GM12878 (cell line): ENCODE measurements at regions not wholly inside any gene's neighbourhood (a gene's known extent, or its start where the extent isn't known, plus 50 kb on each side); places are given as distances from the start of the nearest gene placed in this dataset.

Source experiments
- ATAC-seq: fragments of 200-7000 bp; cut with Tn5 transposase; 3 replicates; pipeline ENCODE4 v1.9.1; 2020; ENCODE audit warnings: mild to moderate bottlenecking, moderate library complexity
- BruUV-seq: library from RNA; stranded (reverse); fragments of 400-500 nt; replicated peaks from 2 replicates; lab custom pipeline; 2021; lab: Mats Ljungman, UMichigan
- CTCF ChIA-PET: fragments of 300-600 bp; sonication (Branson Sonifier 250); formaldehyde crosslinking; extraction: SDS; loops from one replicate; lab custom pipeline; 2021; ENCODE audit warnings: inconsistent platforms; lab: Yijun Ruan, JAX
- POLR2A ChIA-PET: fragments of 350-600 bp; formaldehyde crosslinking; extraction: SDS; loops from one replicate; lab custom pipeline; 2021; ENCODE audit warnings: inconsistent platforms; lab: Charles Lee
- RAD21 ChIA-PET: fragments of 300-600 bp; sonication (Branson Sonifier 250); formaldehyde crosslinking; loops from one replicate; lab custom pipeline; 2023; ENCODE audit warnings: antibody characterized with exemption; ENCODE audit not compliant: unreplicated experiment; lab: Charles Lee
- SMC1A ChIA-PET: fragments of 300-600 bp; sonication (Branson Sonifier 250); formaldehyde crosslinking; loops from one replicate; lab custom pipeline; 2023; ENCODE audit not compliant: unreplicated experiment, uncharacterized antibody; lab: Charles Lee
- DNase-seq: peaks from one replicate; pipeline ENCODE4 v3.0.0-alpha.2; 2011; ENCODE audit warnings: low read depth, low spot score
- FAIRE-seq: peaks from 3 replicates; lab custom pipeline; 2011; peaks lifted over from hg19 to GRCh38; lab: Jason Lieb, UNC
- H2AFZ ChIP-seq: 2 replicates; pipeline ENCODE4 v1.6.0; 2011; ENCODE audit warnings: low read depth, low read length, control low read depth; ENCODE audit not compliant: control insufficient read depth
- H3K27ac ChIP-seq: 2 replicates; pipeline ENCODE4 v1.5.1; 2011; ENCODE audit warnings: control low read depth; ENCODE audit not compliant: control insufficient read depth, insufficient read depth
- H3K27me3 ChIP-seq, 2 experiments: replicated peaks in 1 of 2; 2 replicates each; pipeline versions ENCODE4 v1.6.0 to v1.6.1; 2011; ENCODE audit warnings: low read length in 1 of 2; ENCODE audit not compliant: control insufficient read depth in 2 of 2, insufficient read depth in 2 of 2
- H3K36me3 ChIP-seq, 2 experiments: 2 replicates each; pipeline ENCODE4 v1.5.1; 2011; ENCODE audit warnings: low read length in 1 of 2; ENCODE audit not compliant: control insufficient read depth in 2 of 2, insufficient read depth in 2 of 2
- H3K4me1 ChIP-seq: 2 replicates; pipeline ENCODE4 v1.6.1; 2011; ENCODE audit warnings: mild to moderate bottlenecking, low read length, moderate library complexity, mixed read lengths; ENCODE audit not compliant: control insufficient read depth, insufficient read depth
- H3K4me2 ChIP-seq: 2 replicates; pipeline ENCODE4 v1.6.0; 2011; ENCODE audit warnings: control low read depth; ENCODE audit not compliant: control insufficient read depth, insufficient read depth
- H3K4me3 ChIP-seq: fragments of 200-600 bp; sonication (generic); 2 replicates; pipeline ENCODE4 v1.5.1; 2016
- H3K79me2 ChIP-seq: 2 replicates; pipeline ENCODE4 v1.6.0; 2011; ENCODE audit warnings: low read length; ENCODE audit not compliant: control insufficient read depth, insufficient read depth
- H3K9ac ChIP-seq: 2 replicates; pipeline ENCODE4 v1.8.0; 2011; ENCODE audit warnings: low read length, control low read depth, mixed read lengths; ENCODE audit not compliant: control insufficient read depth, insufficient read depth
- H3K9me3 ChIP-seq: replicated peaks from 3 replicates; pipeline ENCODE4 v1.5.1; 2011; ENCODE audit warnings: mild to moderate bottlenecking, low read length; ENCODE audit not compliant: control insufficient read depth, insufficient read depth
- H4K20me1 ChIP-seq: 2 replicates; pipeline ENCODE4 v1.6.0; 2011; ENCODE audit not compliant: control insufficient read depth, insufficient read depth
- ASH2L ChIP-seq: fragments of 300-600, 200-600 bp; sonication (generic); IDR thresholded peaks from 2 replicates; pipeline ENCODE4 v1.6.1; 2017; ENCODE audit warnings: low read depth, mild to moderate bottlenecking, borderline replicate concordance
- BMI1 ChIP-seq: fragments of 450-650 bp; IDR thresholded peaks from 2 replicates; pipeline ENCODE4 v1.6.1; 2016; ENCODE audit warnings: mild to moderate bottlenecking, moderate library complexity, borderline replicate concordance
- CBX5 ChIP-seq: sonication (generic); IDR thresholded peaks from 2 replicates; pipeline ENCODE4 v1.6.1; 2016; ENCODE audit warnings: low read depth, moderate library complexity, mild to moderate bottlenecking, inconsistent platforms
- GABPA ChIP-seq: IDR thresholded peaks from 2 replicates; pipeline ENCODE4 v1.6.1; 2014; ENCODE audit warnings: antibody characterized with exemption, low read depth, mild to moderate bottlenecking, inconsistent platforms
- IKZF1 ChIP-seq: fragments of 450-650 bp; conservative IDR thresholded peaks from 2 replicates; pipeline ENCODE4 v1.6.1; 2017; ENCODE audit warnings: antibody characterized with exemption, mild to moderate bottlenecking
- IKZF2 ChIP-seq, 2 experiments: fragments of 450-650 bp; IDR thresholded peaks; 2 replicates each; pipeline ENCODE4 v1.6.1; 2017; ENCODE audit warnings: mild to moderate bottlenecking in 2 of 2, moderate library complexity in 2 of 2
- NRF1 ChIP-seq: conservative IDR thresholded peaks from 2 replicates; pipeline ENCODE4 v1.6.1; 2011; ENCODE audit warnings: mild to moderate bottlenecking, low read depth, low read length, improper control_type of control experiment
- RAD51 ChIP-seq: fragments of 450-650 bp; IDR thresholded peaks from 2 replicates; pipeline ENCODE4 v1.6.1; 2016; ENCODE audit warnings: moderate library complexity, mild to moderate bottlenecking, inconsistent platforms
- TCF12 ChIP-seq: IDR thresholded peaks from 2 replicates; pipeline ENCODE4 v1.6.1; 2011; ENCODE audit warnings: low read depth, mild to moderate bottlenecking, low read length
- WGBS: methylation state at CpG from one replicate; pipeline ENCODE4 v1.1.6; 2016; ENCODE audit warnings: low lambda C conversion rate; ENCODE audit not compliant: insufficient replicate concordance, insufficient coverage; ENCODE audit errors: missing lambda C conversion rate; 5-methylcytosine and 5-hydroxymethylcytosine counted together
- in situ Hi-C: fragments of 300-500 bp; cut with MboI; formaldehyde crosslinking; loops from 9 replicates; pipeline ENCODE4 v1.14.3; 2018; ENCODE audit warnings: mixed read lengths
- intact Hi-C: fragments of 100-400 bp; cut with micrococcal nuclease; formaldehyde crosslinking; loops from one replicate; pipeline ENCODE4 v1.14.2; 2022; ENCODE audit not compliant: unreplicated experiment
- TF ChIP-seq, protein P1 (sequence below): fragments of 450-650 bp; IDR thresholded peaks from 2 replicates; pipeline ENCODE4 v1.6.1; 2017; ENCODE audit warnings: mild to moderate bottlenecking, moderate library complexity
- TF ChIP-seq, protein P2 (sequence below): IDR thresholded peaks from 2 replicates; pipeline ENCODE4 v1.6.1; 2012; ENCODE audit warnings: low read length, inconsistent platforms
- TF ChIP-seq, protein P3 (sequence below): fragments of 450-650 bp; IDR thresholded peaks from 2 replicates; pipeline ENCODE4 v1.6.1; 2017; ENCODE audit warnings: antibody characterized with exemption, mild to moderate bottlenecking, moderate library complexity
- TF ChIP-seq, protein P4 (sequence below): IDR thresholded peaks from 2 replicates; pipeline ENCODE4 v1.6.1; 2012; ENCODE audit warnings: mild to moderate bottlenecking, low read depth, low read length

DNA sequence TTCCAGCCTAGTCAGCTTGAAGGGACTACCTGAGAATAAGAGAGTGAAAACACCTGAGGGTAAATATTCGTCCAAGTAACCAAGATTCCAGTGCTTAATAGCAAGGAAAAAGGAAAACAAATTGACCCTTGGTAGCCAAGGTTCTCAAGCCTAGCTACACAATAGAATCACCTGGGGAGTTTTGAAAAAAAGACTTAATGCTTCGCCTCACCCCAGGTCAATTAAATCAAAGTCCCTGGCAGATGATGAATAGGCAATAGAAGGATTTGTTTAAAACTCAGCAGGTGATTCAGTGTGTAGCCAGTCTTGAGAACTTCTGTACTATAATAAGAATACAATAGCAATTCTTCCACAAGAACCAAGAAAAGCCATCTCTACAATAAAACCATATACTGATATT, 500.2 kb downstream of the XIRP2 start:
- WGBS, result 0% methylated on average over 2 of the region's 2 CpGs
- FAIRE-seq (no peak), DNase-seq (no peak), ATAC-seq (no peak)
- Histone ChIP-seq H4K20me1 (no peaks in the 10 kb centered on the region), H3K4me1 (no peaks in the 10 kb centered on the region), H3K36me3 (no peaks in the 10 kb centered on the region), H3K4me2 (no peak overlapping the region), H3K27ac (no peak overlapping the region), H3K9me3 (no peaks in the 10 kb centered on the region), H3K27me3 (no peaks in the 10 kb centered on the region), H2AFZ (no peak overlapping the region), H3K4me3 (no peak overlapping the region), H3K79me2 (no peaks in the 10 kb centered on the region), H3K9ac (no peak overlapping the region)
- no TSS peak for BruUV-seq
- intact Hi-C loops, result no loop called here
- CTCF ChIA-PET, result no interaction called here
- RAD21 ChIA-PET, result no interaction called here
- in situ Hi-C loops, result no loop called here
- POLR2A ChIA-PET, result no interaction called here
- SMC1A ChIA-PET, result no interaction called here
- no peak for TF ChIP-seq IKZF2 (IDR thresholded peaks at IDR 0.05)
- TF ChIP-seq, protein P1, sequence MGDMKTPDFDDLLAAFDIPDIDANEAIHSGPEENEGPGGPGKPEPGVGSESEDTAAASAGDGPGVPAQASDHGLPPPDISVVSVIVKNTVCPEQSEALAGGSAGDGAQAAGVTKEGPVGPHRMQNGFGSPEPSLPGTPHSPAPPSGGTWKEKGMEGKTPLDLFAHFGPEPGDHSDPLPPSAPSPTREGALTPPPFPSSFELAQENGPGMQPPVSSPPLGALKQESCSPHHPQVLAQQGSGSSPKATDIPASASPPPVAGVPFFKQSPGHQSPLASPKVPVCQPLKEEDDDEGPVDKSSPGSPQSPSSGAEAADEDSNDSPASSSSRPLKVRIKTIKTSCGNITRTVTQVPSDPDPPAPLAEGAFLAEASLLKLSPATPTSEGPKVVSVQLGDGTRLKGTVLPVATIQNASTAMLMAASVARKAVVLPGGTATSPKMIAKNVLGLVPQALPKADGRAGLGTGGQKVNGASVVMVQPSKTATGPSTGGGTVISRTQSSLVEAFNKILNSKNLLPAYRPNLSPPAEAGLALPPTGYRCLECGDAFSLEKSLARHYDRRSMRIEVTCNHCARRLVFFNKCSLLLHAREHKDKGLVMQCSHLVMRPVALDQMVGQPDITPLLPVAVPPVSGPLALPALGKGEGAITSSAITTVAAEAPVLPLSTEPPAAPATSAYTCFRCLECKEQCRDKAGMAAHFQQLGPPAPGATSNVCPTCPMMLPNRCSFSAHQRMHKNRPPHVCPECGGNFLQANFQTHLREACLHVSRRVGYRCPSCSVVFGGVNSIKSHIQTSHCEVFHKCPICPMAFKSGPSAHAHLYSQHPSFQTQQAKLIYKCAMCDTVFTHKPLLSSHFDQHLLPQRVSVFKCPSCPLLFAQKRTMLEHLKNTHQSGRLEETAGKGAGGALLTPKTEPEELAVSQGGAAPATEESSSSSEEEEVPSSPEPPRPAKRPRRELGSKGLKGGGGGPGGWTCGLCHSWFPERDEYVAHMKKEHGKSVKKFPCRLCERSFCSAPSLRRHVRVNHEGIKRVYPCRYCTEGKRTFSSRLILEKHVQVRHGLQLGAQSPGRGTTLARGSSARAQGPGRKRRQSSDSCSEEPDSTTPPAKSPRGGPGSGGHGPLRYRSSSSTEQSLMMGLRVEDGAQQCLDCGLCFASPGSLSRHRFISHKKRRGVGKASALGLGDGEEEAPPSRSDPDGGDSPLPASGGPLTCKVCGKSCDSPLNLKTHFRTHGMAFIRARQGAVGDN, result no peak
- TF ChIP-seq ASH2L, result no peak
- TF ChIP-seq TCF12, result no peak
- no peak for TF ChIP-seq BMI1
- TF ChIP-seq NRF1, result no peak
- TF ChIP-seq CBX5, result no peak
- no peak for TF ChIP-seq GABPA
- TF ChIP-seq RAD51, result no peak
- no peak for TF ChIP-seq IKZF1
- TF ChIP-seq, protein P2, sequence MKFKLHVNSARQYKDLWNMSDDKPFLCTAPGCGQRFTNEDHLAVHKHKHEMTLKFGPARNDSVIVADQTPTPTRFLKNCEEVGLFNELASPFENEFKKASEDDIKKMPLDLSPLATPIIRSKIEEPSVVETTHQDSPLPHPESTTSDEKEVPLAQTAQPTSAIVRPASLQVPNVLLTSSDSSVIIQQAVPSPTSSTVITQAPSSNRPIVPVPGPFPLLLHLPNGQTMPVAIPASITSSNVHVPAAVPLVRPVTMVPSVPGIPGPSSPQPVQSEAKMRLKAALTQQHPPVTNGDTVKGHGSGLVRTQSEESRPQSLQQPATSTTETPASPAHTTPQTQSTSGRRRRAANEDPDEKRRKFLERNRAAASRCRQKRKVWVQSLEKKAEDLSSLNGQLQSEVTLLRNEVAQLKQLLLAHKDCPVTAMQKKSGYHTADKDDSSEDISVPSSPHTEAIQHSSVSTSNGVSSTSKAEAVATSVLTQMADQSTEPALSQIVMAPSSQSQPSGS, result no peak
- TF ChIP-seq, protein P3, sequence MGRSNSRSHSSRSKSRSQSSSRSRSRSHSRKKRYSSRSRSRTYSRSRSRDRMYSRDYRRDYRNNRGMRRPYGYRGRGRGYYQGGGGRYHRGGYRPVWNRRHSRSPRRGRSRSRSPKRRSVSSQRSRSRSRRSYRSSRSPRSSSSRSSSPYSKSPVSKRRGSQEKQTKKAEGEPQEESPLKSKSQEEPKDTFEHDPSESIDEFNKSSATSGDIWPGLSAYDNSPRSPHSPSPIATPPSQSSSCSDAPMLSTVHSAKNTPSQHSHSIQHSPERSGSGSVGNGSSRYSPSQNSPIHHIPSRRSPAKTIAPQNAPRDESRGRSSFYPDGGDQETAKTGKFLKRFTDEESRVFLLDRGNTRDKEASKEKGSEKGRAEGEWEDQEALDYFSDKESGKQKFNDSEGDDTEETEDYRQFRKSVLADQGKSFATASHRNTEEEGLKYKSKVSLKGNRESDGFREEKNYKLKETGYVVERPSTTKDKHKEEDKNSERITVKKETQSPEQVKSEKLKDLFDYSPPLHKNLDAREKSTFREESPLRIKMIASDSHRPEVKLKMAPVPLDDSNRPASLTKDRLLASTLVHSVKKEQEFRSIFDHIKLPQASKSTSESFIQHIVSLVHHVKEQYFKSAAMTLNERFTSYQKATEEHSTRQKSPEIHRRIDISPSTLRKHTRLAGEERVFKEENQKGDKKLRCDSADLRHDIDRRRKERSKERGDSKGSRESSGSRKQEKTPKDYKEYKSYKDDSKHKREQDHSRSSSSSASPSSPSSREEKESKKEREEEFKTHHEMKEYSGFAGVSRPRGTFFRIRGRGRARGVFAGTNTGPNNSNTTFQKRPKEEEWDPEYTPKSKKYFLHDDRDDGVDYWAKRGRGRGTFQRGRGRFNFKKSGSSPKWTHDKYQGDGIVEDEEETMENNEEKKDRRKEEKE, result no peak
- TF ChIP-seq, protein P4, sequence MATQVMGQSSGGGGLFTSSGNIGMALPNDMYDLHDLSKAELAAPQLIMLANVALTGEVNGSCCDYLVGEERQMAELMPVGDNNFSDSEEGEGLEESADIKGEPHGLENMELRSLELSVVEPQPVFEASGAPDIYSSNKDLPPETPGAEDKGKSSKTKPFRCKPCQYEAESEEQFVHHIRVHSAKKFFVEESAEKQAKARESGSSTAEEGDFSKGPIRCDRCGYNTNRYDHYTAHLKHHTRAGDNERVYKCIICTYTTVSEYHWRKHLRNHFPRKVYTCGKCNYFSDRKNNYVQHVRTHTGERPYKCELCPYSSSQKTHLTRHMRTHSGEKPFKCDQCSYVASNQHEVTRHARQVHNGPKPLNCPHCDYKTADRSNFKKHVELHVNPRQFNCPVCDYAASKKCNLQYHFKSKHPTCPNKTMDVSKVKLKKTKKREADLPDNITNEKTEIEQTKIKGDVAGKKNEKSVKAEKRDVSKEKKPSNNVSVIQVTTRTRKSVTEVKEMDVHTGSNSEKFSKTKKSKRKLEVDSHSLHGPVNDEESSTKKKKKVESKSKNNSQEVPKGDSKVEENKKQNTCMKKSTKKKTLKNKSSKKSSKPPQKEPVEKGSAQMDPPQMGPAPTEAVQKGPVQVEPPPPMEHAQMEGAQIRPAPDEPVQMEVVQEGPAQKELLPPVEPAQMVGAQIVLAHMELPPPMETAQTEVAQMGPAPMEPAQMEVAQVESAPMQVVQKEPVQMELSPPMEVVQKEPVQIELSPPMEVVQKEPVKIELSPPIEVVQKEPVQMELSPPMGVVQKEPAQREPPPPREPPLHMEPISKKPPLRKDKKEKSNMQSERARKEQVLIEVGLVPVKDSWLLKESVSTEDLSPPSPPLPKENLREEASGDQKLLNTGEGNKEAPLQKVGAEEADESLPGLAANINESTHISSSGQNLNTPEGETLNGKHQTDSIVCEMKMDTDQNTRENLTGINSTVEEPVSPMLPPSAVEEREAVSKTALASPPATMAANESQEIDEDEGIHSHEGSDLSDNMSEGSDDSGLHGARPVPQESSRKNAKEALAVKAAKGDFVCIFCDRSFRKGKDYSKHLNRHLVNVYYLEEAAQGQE, result no peak
